ENCODE measurements at regions not wholly inside any gene's neighbourhood (a gene's known extent, or its start where the extent isn't known, plus 50 kb on each side); places are given as distances from the start of the nearest gene placed in this dataset.

- Mint-ChIP-seq H3K36me3 (ENCODE audit: low read depth) (peaks cover 7% of the 10 kb centered on the region), H3K4me3 (no peak overlapping the region), H3K9me3 (peaks cover 25% of the 10 kb centered on the region), H3K27me3 (ENCODE audit: low read depth) (no peaks in the 10 kb centered on the region), H3K4me1 (peaks cover 6% of the 10 kb centered on the region), H3K27ac (peak overlapping the region; percentile 6 to 63 (median 28))
- TF ChIP-seq CTCF (IDR thresholded peaks at IDR 0.05; ENCODE audit: unreplicated experiment in 3 of 3), result no peak
Measured at GRCh38 chr13:78085434-78086225, 167.0 kb upstream of the EDNRB start.

- peaks cover 6% of the 10 kb centered on the region for H3K4me1 Mint-ChIP-seq
- no peak overlapping the region for H3K4me3 Mint-ChIP-seq
- peaks cover 7% of the 10 kb centered on the region for H3K36me3 Mint-ChIP-seq (ENCODE audit: low read depth)
- TF ChIP-seq CTCF (IDR thresholded peaks at IDR 0.05; ENCODE audit: unreplicated experiment in 3 of 3), result no peak
- peak overlapping the region; percentile 86 to 90 (median 89) for H3K27ac Mint-ChIP-seq
- no peaks in the 10 kb centered on the region for H3K27me3 Mint-ChIP-seq (ENCODE audit: low read depth)
- peaks cover 28% of the 10 kb centered on the region for H3K9me3 Mint-ChIP-seq
Measured at GRCh38 chr13:78084401-78084800, 165.8 kb upstream of the EDNRB start.

GRCh38 chr13:78078168-78078567 is 159.5 kb upstream of the EDNRB start:
- H3K27me3 Mint-ChIP-seq (ENCODE audit: low read depth), result no peaks in the 10 kb centered on the region
- TF ChIP-seq CTCF (IDR thresholded peaks at IDR 0.05; ENCODE audit: unreplicated experiment in 3 of 3), result no peak
- H3K4me1 Mint-ChIP-seq, result no peaks in the 10 kb centered on the region
- no peak overlapping the region for H3K4me3 Mint-ChIP-seq
- peaks cover 4% of the 10 kb centered on the region for H3K36me3 Mint-ChIP-seq (ENCODE audit: low read depth)
- H3K9me3 Mint-ChIP-seq, result peaks cover 24% of the 10 kb centered on the region
- H3K27ac Mint-ChIP-seq, result no peak overlapping the region

- H3K27me3 Mint-ChIP-seq (ENCODE audit: low read depth), result no peaks in the 10 kb centered on the region
- peaks cover 3% of the 10 kb centered on the region for H3K9me3 Mint-ChIP-seq
- TF ChIP-seq CTCF (IDR thresholded peaks at IDR 0.05; ENCODE audit: unreplicated experiment in 3 of 3), result no peak
- H3K4me1 Mint-ChIP-seq, result no peaks in the 10 kb centered on the region
- H3K36me3 Mint-ChIP-seq (ENCODE audit: low read depth), result no peaks in the 10 kb centered on the region
- no peak overlapping the region for H3K27ac Mint-ChIP-seq
- no peak overlapping the region for H3K4me3 Mint-ChIP-seq
Measured at GRCh38 chr13:78067290-78067689, 148.7 kb upstream of the EDNRB start.

- H3K36me3 Mint-ChIP-seq (ENCODE audit: low read depth), result no peaks in the 10 kb centered on the region
- no peak overlapping the region for H3K4me3 Mint-ChIP-seq
- no peak for TF ChIP-seq CTCF (IDR thresholded peaks at IDR 0.05; ENCODE audit: unreplicated experiment in 3 of 3)
- H3K9me3 Mint-ChIP-seq, result no peaks in the 10 kb centered on the region
- no peaks in the 10 kb centered on the region for H3K27me3 Mint-ChIP-seq (ENCODE audit: low read depth)
- H3K4me1 Mint-ChIP-seq, result no peaks in the 10 kb centered on the region
- no peak overlapping the region for H3K27ac Mint-ChIP-seq
Measured at GRCh38 chr13:78065141-78065540, 146.5 kb upstream of the EDNRB start.

GRCh38 chr13:78061806-78062205 is 143.2 kb upstream of the EDNRB start:
- Mint-ChIP-seq H3K4me3 (no peak overlapping the region), H3K36me3 (ENCODE audit: low read depth) (no peaks in the 10 kb centered on the region), H3K4me1 (no peaks in the 10 kb centered on the region), H3K27ac (no peak overlapping the region), H3K27me3 (ENCODE audit: low read depth) (no peaks in the 10 kb centered on the region), H3K9me3 (peaks cover 9% of the 10 kb centered on the region)
- no peak for TF ChIP-seq CTCF (IDR thresholded peaks at IDR 0.05; ENCODE audit: unreplicated experiment in 3 of 3)

Data from nephron (organoid).